Immature natural killer cell (primary cell): ENCODE measurements at regions not wholly inside any gene's neighbourhood (a gene's known extent, or its start where the extent isn't known, plus 50 kb on each side); places are given as distances from the start of the nearest gene placed in this dataset.
"Not testable (repeated sequence)": the region's sequence is repeated elsewhere in the genome, so short reads cannot be mapped to it uniquely, and the experiment has no call there.

Experiments
- DNase-seq, 3 donors: peaks; one replicate each; pipeline ENCODE4 v3.0.0; 2022; ENCODE audit warnings: mixed read lengths in 1 of 3
- H3K27ac Mint-ChIP-seq, 6 donors: one replicate each; pipeline ENCODE4 v1.8.0; 2020; ENCODE audit warnings: mixed read lengths in 6 of 6, mild to moderate bottlenecking in 5 of 6, inconsistent platforms in 4 of 6, moderate library complexity in 3 of 6
- H3K27me3 Mint-ChIP-seq, 3 donors: one replicate each; pipeline ENCODE4 v1.8.0; 2020 to 2021; ENCODE audit warnings: low read depth in 3 of 3, mild to moderate bottlenecking in 3 of 3, mixed read lengths in 3 of 3, moderate library complexity in 3 of 3, inconsistent platforms in 1 of 3
- H3K36me3 Mint-ChIP-seq, 3 donors: one replicate each; pipeline ENCODE4 v1.8.0; 2020; ENCODE audit warnings: mixed read lengths in 3 of 3, inconsistent platforms in 2 of 3, mild to moderate bottlenecking in 2 of 3
- H3K4me1 Mint-ChIP-seq, 2 donors: one replicate each; pipeline ENCODE4 v1.8.0; 2020; ENCODE audit warnings: inconsistent platforms in 2 of 2, mild to moderate bottlenecking in 2 of 2, mixed read lengths in 2 of 2, moderate library complexity in 1 of 2
- H3K4me3 Mint-ChIP-seq, 5 donors: one replicate each; pipeline ENCODE4 v1.8.0; 2020; ENCODE audit warnings: mild to moderate bottlenecking in 5 of 5, mixed read lengths in 5 of 5, inconsistent platforms in 3 of 5, moderate library complexity in 3 of 5
- H3K9me3 Mint-ChIP-seq, 6 donors: one replicate each; pipeline ENCODE4 v1.8.0; 2020; ENCODE audit warnings: mild to moderate bottlenecking in 6 of 6, mixed read lengths in 6 of 6, inconsistent platforms in 4 of 6, moderate library complexity in 3 of 6

GRCh38 chr6:98041921-98042320, 758.9 kb upstream of the MMS22L start:
- Mint-ChIP-seq H3K9me3 (peaks cover 0 to 7% (median 5%) of the 10 kb centered on the region in 6 donors), H3K27ac (no peak overlapping the region), H3K4me1 (no peaks in the 10 kb centered on the region), H3K36me3 (no peaks in the 10 kb centered on the region), H3K27me3 (peaks cover 0 to 2% (median 0%) of the 10 kb centered on the region in 3 donors), H3K4me3 (no peak overlapping the region)
- no peak for DNase-seq

GRCh38 chr6:98044151-98044561, 761.1 kb upstream of the MMS22L start:
- no peak overlapping the region for H3K27ac Mint-ChIP-seq
- peaks cover 0 to 2% (median 0%) of the 10 kb centered on the region in 3 donors for H3K27me3 Mint-ChIP-seq
- H3K4me1 Mint-ChIP-seq = no peaks in the 10 kb centered on the region

GRCh38 chr6:98044791-98045470, 761.9 kb upstream of the MMS22L start:
- Mint-ChIP-seq H3K27ac (no peak overlapping the region), H3K27me3 (peaks cover 0 to 2% (median 0%) of the 10 kb centered on the region in 3 donors)
- no peak for DNase-seq

More at GRCh38 chr6:98044151-98044561, 761.1 kb upstream of the MMS22L start:
- H3K4me3 Mint-ChIP-seq = no peak overlapping the region
- H3K36me3 Mint-ChIP-seq = no peaks in the 10 kb centered on the region
- DNase-seq = no peak
- peaks cover 0 to 15% (median 5%) of the 10 kb centered on the region in 6 donors for H3K9me3 Mint-ChIP-seq

GRCh38 chr6:98047164-98047563, 764.1 kb upstream of the MMS22L start:
- peaks cover 0 to 19% (median 3%) of the 10 kb centered on the region in 6 donors for H3K9me3 Mint-ChIP-seq
- H3K4me3 Mint-ChIP-seq = no peak overlapping the region

More at GRCh38 chr6:98044791-98045470, 761.9 kb upstream of the MMS22L start:
- peaks cover 0 to 19% (median 5%) of the 10 kb centered on the region in 6 donors for H3K9me3 Mint-ChIP-seq
- no peaks in the 10 kb centered on the region for H3K4me1 Mint-ChIP-seq
- H3K36me3 Mint-ChIP-seq = no peaks in the 10 kb centered on the region
- H3K4me3 Mint-ChIP-seq = no peak overlapping the region

GRCh38 chr6:98047871-98048270, 764.9 kb upstream of the MMS22L start:
- no peaks in the 10 kb centered on the region for H3K36me3 Mint-ChIP-seq
- peaks cover 0 to 2% (median 0%) of the 10 kb centered on the region in 3 donors for H3K27me3 Mint-ChIP-seq
- no peak overlapping the region for H3K4me3 Mint-ChIP-seq
- no peak for DNase-seq
- H3K4me1 Mint-ChIP-seq = no peaks in the 10 kb centered on the region
- peaks cover 0 to 19% (median 3%) of the 10 kb centered on the region in 6 donors for H3K9me3 Mint-ChIP-seq
- no peak overlapping the region for H3K27ac Mint-ChIP-seq

More at GRCh38 chr6:98047164-98047563, 764.1 kb upstream of the MMS22L start:
- H3K27me3 Mint-ChIP-seq = peaks cover 0 to 2% (median 0%) of the 10 kb centered on the region in 3 donors
- no peaks in the 10 kb centered on the region for H3K36me3 Mint-ChIP-seq
- no peak for DNase-seq
- no peak overlapping the region for H3K27ac Mint-ChIP-seq
- no peaks in the 10 kb centered on the region for H3K4me1 Mint-ChIP-seq

GRCh38 chr6:98054453-98054852, 771.4 kb upstream of the MMS22L start:
- Mint-ChIP-seq H3K4me1 (no peaks in the 10 kb centered on the region), H3K9me3 (peaks cover 0 to 6% (median 1%) of the 10 kb centered on the region in 6 donors), H3K4me3 (no peak overlapping the region), H3K27ac (no peak overlapping the region), H3K27me3 (peaks cover 0 to 1% (median 0%) of the 10 kb centered on the region in 3 donors), H3K36me3 (no peaks in the 10 kb centered on the region)
- no peak for DNase-seq

- no peaks in the 10 kb centered on the region for H3K4me1 Mint-ChIP-seq
- DNase-seq = no peak
- peaks cover 0 to 1% (median 0%) of the 10 kb centered on the region in 3 donors for H3K27me3 Mint-ChIP-seq
- peaks cover 0 to 5% (median 2%) of the 10 kb centered on the region in 6 donors for H3K9me3 Mint-ChIP-seq
- no peak overlapping the region for H3K27ac Mint-ChIP-seq
- H3K4me3 Mint-ChIP-seq = no peak overlapping the region
- no peaks in the 10 kb centered on the region for H3K36me3 Mint-ChIP-seq
Observed at GRCh38 chr6:98056955-98057354, 773.9 kb upstream of the MMS22L start.

- Mint-ChIP-seq H3K9me3 (peaks cover 4 to 36% (median 17%) of the 10 kb centered on the region in 6 donors), H3K27me3 (peaks cover 0 to 4% (median 0%) of the 10 kb centered on the region in 3 donors), H3K4me1 (no peaks in the 10 kb centered on the region), H3K36me3 (no peaks in the 10 kb centered on the region), H3K4me3 (no peak overlapping the region), H3K27ac (no peak overlapping the region)
- no peak for DNase-seq
Observed at GRCh38 chr6:98067375-98067774, 767.0 kb upstream of the POU3F2 start.

GRCh38 chr6:98088537-98088936, 745.8 kb upstream of the POU3F2 start:
- H3K27me3 Mint-ChIP-seq, DNase-seq, H3K4me3 Mint-ChIP-seq, H3K27ac Mint-ChIP-seq, H3K36me3 Mint-ChIP-seq, H3K4me1 Mint-ChIP-seq: not testable (repeated sequence)
- peaks cover 11 to 40% (median 29%) of the 10 kb centered on the region in 6 donors for H3K9me3 Mint-ChIP-seq

GRCh38 chr6:98092331-98092730, 742.0 kb upstream of the POU3F2 start:
- no peak overlapping the region for H3K4me3 Mint-ChIP-seq
- no peak overlapping the region for H3K27ac Mint-ChIP-seq
- peaks cover 4 to 44% (median 23%) of the 10 kb centered on the region in 6 donors for H3K9me3 Mint-ChIP-seq
- H3K27me3 Mint-ChIP-seq = no peaks in the 10 kb centered on the region
- no peaks in the 10 kb centered on the region for H3K4me1 Mint-ChIP-seq
- DNase-seq = no peak
- H3K36me3 Mint-ChIP-seq = no peaks in the 10 kb centered on the region

GRCh38 chr6:98094696-98095095, 739.7 kb upstream of the POU3F2 start:
- H3K9me3 Mint-ChIP-seq = peaks cover 0 to 44% (median 15%) of the 10 kb centered on the region in 6 donors
- H3K4me3 Mint-ChIP-seq = no peak overlapping the region
- no peaks in the 10 kb centered on the region for H3K27me3 Mint-ChIP-seq
- H3K27ac Mint-ChIP-seq = no peak overlapping the region
- no peak for DNase-seq
- H3K36me3 Mint-ChIP-seq = no peaks in the 10 kb centered on the region
- no peaks in the 10 kb centered on the region for H3K4me1 Mint-ChIP-seq

GRCh38 chr6:98107801-98108200, 726.6 kb upstream of the POU3F2 start:
- no peak overlapping the region for H3K27ac Mint-ChIP-seq
- H3K4me3 Mint-ChIP-seq = no peak overlapping the region
- DNase-seq = no peak
- H3K36me3 Mint-ChIP-seq = peaks cover 0 to 6% (median 0%) of the 10 kb centered on the region in 3 donors
- no peaks in the 10 kb centered on the region for H3K4me1 Mint-ChIP-seq
- peaks cover 0 to 1% (median 0%) of the 10 kb centered on the region in 3 donors for H3K27me3 Mint-ChIP-seq
- peaks cover 19 to 54% (median 30%) of the 10 kb centered on the region in 6 donors for H3K9me3 Mint-ChIP-seq

GRCh38 chr6:98116455-98116854, 717.9 kb upstream of the POU3F2 start:
- Mint-ChIP-seq H3K4me1 (no peaks in the 10 kb centered on the region), H3K27me3 (no peaks in the 10 kb centered on the region), H3K4me3 (no peak overlapping the region), H3K27ac (no peak overlapping the region), H3K36me3 (no peaks in the 10 kb centered on the region), H3K9me3 (peaks cover 0 to 25% (median 17%) of the 10 kb centered on the region in 6 donors)
- DNase-seq = no peak

GRCh38 chr6:98117068-98117467, 717.3 kb upstream of the POU3F2 start:
- Mint-ChIP-seq H3K27ac (no peak overlapping the region), H3K4me1 (no peaks in the 10 kb centered on the region), H3K9me3 (peaks cover 0 to 24% (median 12%) of the 10 kb centered on the region in 6 donors), H3K27me3 (no peaks in the 10 kb centered on the region), H3K4me3 (no peak overlapping the region), H3K36me3 (no peaks in the 10 kb centered on the region)
- DNase-seq = no peak
